A549 (cell line): ENCODE measurements at regions not wholly inside any gene's neighbourhood (a gene's known extent, or its start where the extent isn't known, plus 50 kb on each side); places are given as distances from the start of the nearest gene placed in this dataset.

Experiments
- ATAC-seq, 2 experiments: fragments of 200-7000 bp in 1 of 2; fragments of >200 bp in 1 of 2; cut with Nextera tagmentation in 1 of 2; cut with Tn5 transposase in 1 of 2; 3 replicates each; pipeline versions ENCODE4 v1.8.0 to v1.9.1; 2018 to 2020; ENCODE audit warnings: mild to moderate bottlenecking in 1 of 2, moderate library complexity in 1 of 2
- CTCF ChIA-PET: fragments of 300-600 bp; sonication (Branson Sonifier 250); formaldehyde crosslinking; extraction: SDS; loops from one replicate; lab custom pipeline; 2021; ENCODE audit warnings: antibody characterized with exemption, inconsistent platforms; lab: Yijun Ruan, JAX
- POLR2A ChIA-PET: fragments of 350-600 bp; formaldehyde crosslinking; extraction: SDS; loops from one replicate; lab custom pipeline; 2021; ENCODE audit warnings: antibody characterized with exemption, inconsistent platforms; lab: Yijun Ruan, JAX
- DNase-seq, 2 experiments: peaks; one replicate each; pipeline versions ENCODE4 v3.0.0 to v3.0.0-alpha.2; 2011 to 2016; ENCODE audit warnings: low read depth in 1 of 2, low spot score in 1 of 2
- FAIRE-seq: peaks from 2 replicates; lab custom pipeline; 2011; peaks lifted over from hg19 to GRCh38; lab: Jason Lieb, UNC
- H3K27ac ChIP-seq, 2 experiments: fragments of >200 bp; sonication (Bioruptor Twin); formaldehyde crosslinking; 3 replicates each; pipeline ENCODE4 v1.5.1; 2016 to 2017
- H3K4me1 ChIP-seq: fragments of >200 bp; sonication (Bioruptor Twin); formaldehyde crosslinking; 3 replicates; pipeline ENCODE4 v1.6.1; 2016
- H3K4me2 ChIP-seq: fragments of >200 bp; sonication (Bioruptor Twin); formaldehyde crosslinking; 3 replicates; pipeline ENCODE4 v1.6.1; 2016
- H3K4me3 ChIP-seq: fragments of >200 bp; sonication (Bioruptor Twin); formaldehyde crosslinking; 3 replicates; pipeline ENCODE4 v1.5.1; 2016
- H3K9me3 ChIP-seq: fragments of >200 bp; sonication (Bioruptor Twin); formaldehyde crosslinking; 3 replicates; pipeline ENCODE4 v1.6.1; 2016
- BHLHE40 ChIP-seq: IDR thresholded peaks from 2 replicates; pipeline ENCODE4 v1.6.1; 2012; ENCODE audit warnings: low read depth, low read length, inconsistent platforms
- CHD2 ChIP-seq: fragments of 150-350 bp; IDR thresholded peaks from 2 replicates; pipeline ENCODE4 v1.6.1; 2014; ENCODE audit warnings: low read length; ENCODE audit not compliant: partially characterized antibody
- CHD4 ChIP-seq: fragments of 200-600 bp; sonication (generic); IDR thresholded peaks from 2 replicates; pipeline ENCODE4 v1.6.1; 2016; ENCODE audit warnings: antibody characterized with exemption, mild to moderate bottlenecking, borderline replicate concordance
- EP300 ChIP-seq, 2 experiments: fragments of >200 bp; sonication (Bioruptor Twin); formaldehyde crosslinking; IDR thresholded peaks; 2 replicates in 1 of 2; 3 replicates in 1 of 2; pipeline ENCODE4 v1.6.1; 2016 to 2017
- ESRRA ChIP-seq: fragments of 150-350 bp; IDR thresholded peaks from 2 replicates; pipeline ENCODE4 v1.6.1; 2014; ENCODE audit warnings: mild to moderate bottlenecking, low read length, borderline replicate concordance
- FOXS1 ChIP-seq: fragments of 250-450 bp; sonication (Bioruptor Pico); IDR thresholded peaks from 2 replicates; pipeline ENCODE4 v1.5.0; 2020; ENCODE audit warnings: mild to moderate bottlenecking, moderate library complexity
- HEYL ChIP-seq: fragments of 250-450 bp; sonication (Bioruptor Pico); IDR thresholded peaks from 2 replicates; pipeline ENCODE4 v1.8.0; 2021; ENCODE audit warnings: mild to moderate bottlenecking, moderate library complexity
- HOXA7 ChIP-seq: fragments of 250-450 bp; sonication (Bioruptor Pico); IDR thresholded peaks from 2 replicates; pipeline ENCODE4 v1.5.0; 2020; ENCODE audit warnings: mild to moderate bottlenecking, moderate library complexity
- JUNB ChIP-seq: fragments of >200 bp; sonication (Bioruptor Twin); formaldehyde crosslinking; IDR thresholded peaks from 2 replicates; pipeline ENCODE4 v1.6.1; 2016
- KDM5A ChIP-seq: fragments of 200-600 bp; sonication (generic); IDR thresholded peaks from 2 replicates; pipeline ENCODE4 v1.6.1; 2016; ENCODE audit warnings: antibody characterized with exemption, mild to moderate bottlenecking
- NFE2L2 ChIP-seq: fragments of 150-350 bp; conservative IDR thresholded peaks from 2 replicates; pipeline ENCODE4 v1.6.1; 2014; ENCODE audit warnings: low read length
- NR3C1 ChIP-seq: fragments of >200 bp; sonication (Bioruptor Twin); formaldehyde crosslinking; IDR thresholded peaks from 3 replicates; pipeline ENCODE4 v1.6.1; 2017
- RAD21 ChIP-seq, 2 experiments: fragments of >200 bp in 1 of 2; sonication (Bioruptor Twin) in 1 of 2; formaldehyde crosslinking in 1 of 2; IDR thresholded peaks in 1 of 2; conservative IDR thresholded peaks in 1 of 2; 2 replicates in 1 of 2; 3 replicates in 1 of 2; pipeline ENCODE4 v1.6.1; 2012 to 2018; ENCODE audit warnings: inconsistent platforms in 1 of 2
- RCOR1 ChIP-seq: fragments of 150-350 bp; IDR thresholded peaks from 2 replicates; pipeline ENCODE4 v1.6.1; 2014; ENCODE audit warnings: antibody characterized with exemption, low read length, low read depth
- RFX5 ChIP-seq: fragments of 450-650 bp; IDR thresholded peaks from 2 replicates; pipeline ENCODE4 v1.7.1; 2014; ENCODE audit warnings: antibody characterized with exemption, mild to moderate bottlenecking, moderate library complexity
- RNF2 ChIP-seq: fragments of 200-600 bp; sonication (generic); IDR thresholded peaks from 2 replicates; pipeline ENCODE4 v1.6.1; 2016; ENCODE audit warnings: low read depth, mild to moderate bottlenecking, antibody characterized with exemption, moderate library complexity, borderline replicate concordance
- SREBF2 ChIP-seq: fragments of 450-650 bp; IDR thresholded peaks from 2 replicates; pipeline ENCODE4 v1.6.1; 2014; ENCODE audit warnings: mild to moderate bottlenecking, moderate library complexity
- TFCP2L1 ChIP-seq: fragments of 250-450 bp; sonication (Bioruptor Pico); IDR thresholded peaks from 2 replicates; pipeline ENCODE4 v1.5.0; 2021; ENCODE audit warnings: mild to moderate bottlenecking
- USF2 ChIP-seq: fragments of 450-650 bp; IDR thresholded peaks from 2 replicates; pipeline ENCODE4 v1.6.1; 2014; ENCODE audit warnings: antibody characterized with exemption
- ZC3H11A ChIP-seq: fragments of 450-650 bp; IDR thresholded peaks from 2 replicates; pipeline ENCODE4 v1.6.1; 2014; ENCODE audit warnings: antibody characterized with exemption, mild to moderate bottlenecking
- WGBS: methylation state at CpG from one replicate; pipeline ENCODE4 v1.1.6; 2017; ENCODE audit errors: missing lambda C conversion rate; 5-methylcytosine and 5-hydroxymethylcytosine counted together
- TF ChIP-seq, protein P1 (sequence below): IDR thresholded peaks from 2 replicates; pipeline ENCODE4 v1.6.1; 2012; ENCODE audit warnings: low read depth, borderline replicate concordance
- TF ChIP-seq, protein P2 (sequence below): fragments of 250-450 bp; sonication (Bioruptor Pico); IDR thresholded peaks from 2 replicates; pipeline ENCODE4 v1.5.0; 2021; ENCODE audit warnings: mild to moderate bottlenecking, moderate library complexity, borderline replicate concordance
- TF ChIP-seq, protein P3 (sequence below): fragments of >200 bp; sonication (Bioruptor Twin); formaldehyde crosslinking; IDR thresholded peaks from 3 replicates; pipeline ENCODE4 v1.6.1; 2016
- TF ChIP-seq, protein P4 (sequence below): IDR thresholded peaks from 2 replicates; pipeline ENCODE4 v1.6.1; 2012

GRCh38 chr5:35339616-35340100, 109.4 kb upstream of the PRLR start:
- no peak for DNase-seq
- 0% methylated on average over 1 of the region's 1 CpG for WGBS
- H3K4me3 ChIP-seq = no peak overlapping the region
- H3K9me3 ChIP-seq = no peaks in the 10 kb centered on the region
- H3K4me1 ChIP-seq = no peaks in the 10 kb centered on the region
- no peak for ATAC-seq
- no peak overlapping the region for H3K27ac ChIP-seq
- TF ChIP-seq SREBF2 (no peak), USF2 (no peak), JUNB (no peak), HEYL (CRISPR knock-in tag) (no peak), CHD4 (no peak), TFCP2L1 (CRISPR knock-in tag) (no peak), ZC3H11A (no peak), EP300 (IDR thresholded peaks at IDR 0.05) (no peak), HOXA7 (CRISPR knock-in tag) (no peak), CHD2 (no peak), RFX5 (no peak), RAD21 (conservative IDR thresholded peaks at IDR 0.05 in 1 of 2, IDR thresholded peaks at IDR 0.05 in 1 of 2) (no peak)
- TF ChIP-seq, protein P1, sequence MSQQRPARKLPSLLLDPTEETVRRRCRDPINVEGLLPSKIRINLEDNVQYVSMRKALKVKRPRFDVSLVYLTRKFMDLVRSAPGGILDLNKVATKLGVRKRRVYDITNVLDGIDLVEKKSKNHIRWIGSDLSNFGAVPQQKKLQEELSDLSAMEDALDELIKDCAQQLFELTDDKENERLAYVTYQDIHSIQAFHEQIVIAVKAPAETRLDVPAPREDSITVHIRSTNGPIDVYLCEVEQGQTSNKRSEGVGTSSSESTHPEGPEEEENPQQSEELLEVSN = no peak
- TF ChIP-seq, protein P2, sequence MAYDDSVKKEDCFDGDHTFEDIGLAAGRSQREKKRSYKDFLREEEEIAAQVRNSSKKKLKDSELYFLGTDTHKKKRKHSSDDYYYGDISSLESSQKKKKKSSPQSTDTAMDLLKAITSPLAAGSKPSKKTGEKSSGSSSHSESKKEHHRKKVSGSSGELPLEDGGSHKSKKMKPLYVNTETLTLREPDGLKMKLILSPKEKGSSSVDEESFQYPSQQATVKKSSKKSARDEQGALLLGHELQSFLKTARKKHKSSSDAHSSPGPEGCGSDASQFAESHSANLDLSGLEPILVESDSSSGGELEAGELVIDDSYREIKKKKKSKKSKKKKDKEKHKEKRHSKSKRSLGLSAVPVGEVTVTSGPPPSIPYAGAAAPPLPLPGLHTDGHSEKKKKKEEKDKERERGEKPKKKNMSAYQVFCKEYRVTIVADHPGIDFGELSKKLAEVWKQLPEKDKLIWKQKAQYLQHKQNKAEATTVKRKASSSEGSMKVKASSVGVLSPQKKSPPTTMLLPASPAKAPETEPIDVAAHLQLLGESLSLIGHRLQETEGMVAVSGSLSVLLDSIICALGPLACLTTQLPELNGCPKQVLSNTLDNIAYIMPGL (CRISPR knock-in tag) = no peak
- TF ChIP-seq, protein P3, sequence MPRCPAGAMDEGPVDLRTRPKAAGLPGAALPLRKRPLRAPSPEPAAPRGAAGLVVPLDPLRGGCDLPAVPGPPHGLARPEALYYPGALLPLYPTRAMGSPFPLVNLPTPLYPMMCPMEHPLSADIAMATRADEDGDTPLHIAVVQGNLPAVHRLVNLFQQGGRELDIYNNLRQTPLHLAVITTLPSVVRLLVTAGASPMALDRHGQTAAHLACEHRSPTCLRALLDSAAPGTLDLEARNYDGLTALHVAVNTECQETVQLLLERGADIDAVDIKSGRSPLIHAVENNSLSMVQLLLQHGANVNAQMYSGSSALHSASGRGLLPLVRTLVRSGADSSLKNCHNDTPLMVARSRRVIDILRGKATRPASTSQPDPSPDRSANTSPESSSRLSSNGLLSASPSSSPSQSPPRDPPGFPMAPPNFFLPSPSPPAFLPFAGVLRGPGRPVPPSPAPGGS = no peak
- TF ChIP-seq, all 56 proteins: peak for 0
- POLR2A ChIA-PET = no interaction called here
- no peak overlapping the region for H3K4me2 ChIP-seq
- no peak for FAIRE-seq
- CTCF ChIA-PET = interaction anchor here (1.3 kb wide), 1 partner anchor 12 kb away, joined by 3 read pairs; no protein-coding TSS in a partner anchor

DNA sequence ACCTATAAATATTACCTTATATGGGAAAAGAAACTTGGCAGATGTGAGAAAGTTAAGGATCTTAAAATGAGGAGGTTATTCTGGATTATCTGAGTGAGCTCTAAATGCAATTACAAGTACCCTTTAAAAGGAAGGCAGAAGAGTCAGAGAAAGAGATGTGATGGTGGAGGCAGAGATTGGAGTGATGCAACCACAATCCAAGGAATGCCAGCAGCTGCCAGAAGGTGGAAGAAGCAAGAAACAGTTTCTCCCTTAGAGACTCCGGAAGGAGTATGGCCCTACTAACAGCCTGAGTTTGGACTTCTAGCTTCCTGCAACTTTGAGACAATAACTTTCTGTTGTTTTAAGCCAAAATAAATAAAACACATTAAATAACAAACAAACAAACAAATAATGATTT, 108.7 kb upstream of the PRLR start:
- Histone ChIP-seq H3K4me2 (no peak overlapping the region), H3K27ac (no peak overlapping the region), H3K9me3 (no peaks in the 10 kb centered on the region), H3K4me1 (no peaks in the 10 kb centered on the region), H3K4me3 (no peak overlapping the region)
- TF ChIP-seq RFX5 (no peak), RCOR1 (no peak), ESRRA (no peak)
- TF ChIP-seq, protein P4, sequence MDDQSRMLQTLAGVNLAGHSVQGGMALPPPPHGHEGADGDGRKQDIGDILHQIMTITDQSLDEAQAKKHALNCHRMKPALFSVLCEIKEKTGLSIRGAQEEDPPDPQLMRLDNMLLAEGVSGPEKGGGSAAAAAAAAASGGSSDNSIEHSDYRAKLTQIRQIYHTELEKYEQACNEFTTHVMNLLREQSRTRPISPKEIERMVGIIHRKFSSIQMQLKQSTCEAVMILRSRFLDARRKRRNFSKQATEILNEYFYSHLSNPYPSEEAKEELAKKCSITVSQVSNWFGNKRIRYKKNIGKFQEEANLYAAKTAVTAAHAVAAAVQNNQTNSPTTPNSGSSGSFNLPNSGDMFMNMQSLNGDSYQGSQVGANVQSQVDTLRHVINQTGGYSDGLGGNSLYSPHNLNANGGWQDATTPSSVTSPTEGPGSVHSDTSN = no peak
- 37% methylated on average over 1 of the region's 1 CpG for WGBS
- CTCF ChIA-PET = interaction anchor here (1.3 kb wide), 1 partner anchor 11 kb away, joined by 3 read pairs; no protein-coding TSS in a partner anchor
- no peak for ATAC-seq
- FAIRE-seq = no peak
- DNase-seq = no peak
- POLR2A ChIA-PET = no interaction called here

DNA sequence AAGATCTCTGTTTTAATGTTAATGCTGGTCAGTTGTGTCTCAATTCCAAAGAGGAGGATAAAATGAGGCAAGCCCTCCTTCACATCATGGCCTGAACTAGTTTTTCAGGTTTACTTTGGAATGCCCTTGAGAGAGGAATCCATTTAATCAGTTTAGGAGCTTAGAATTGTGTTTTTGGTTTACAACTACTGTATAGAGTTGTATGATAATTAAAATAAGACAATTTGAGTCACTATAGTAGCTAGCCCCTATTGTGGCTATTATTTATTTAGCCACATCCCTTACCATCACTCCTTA, 107.8 kb upstream of the PRLR start:
- no peaks in the 10 kb centered on the region for H3K4me1 ChIP-seq
- no peak overlapping the region for H3K4me3 ChIP-seq
- CTCF ChIA-PET = no interaction called here
- H3K27ac ChIP-seq = no peak overlapping the region
- DNase-seq = no peak
- no peak for FAIRE-seq
- no peak overlapping the region for H3K4me2 ChIP-seq
- H3K9me3 ChIP-seq = no peaks in the 10 kb centered on the region
- POLR2A ChIA-PET = no interaction called here
- no peak for TF ChIP-seq KDM5A
- no peak for TF ChIP-seq FOXS1 (CRISPR knock-in tag)
- no peak for TF ChIP-seq RNF2
- TF ChIP-seq NR3C1 = no peak
- TF ChIP-seq NFE2L2 = no peak
- TF ChIP-seq BHLHE40 = no peak
- TF ChIP-seq SREBF2 = no peak
- TF ChIP-seq, protein P3 = no peak
- TF ChIP-seq HEYL (CRISPR knock-in tag) = no peak
- ATAC-seq = no peak
